Esophagus muscularis mucosa (tissue), 4 donors: ENCODE measurements at regions not wholly inside any gene's neighbourhood (a gene's known extent, or its start where the extent isn't known, plus 50 kb on each side); places are given as distances from the start of the nearest gene placed in this dataset.

Source experiments
- DNase-seq: peaks from one replicate; pipeline ENCODE4 v3.0.0-alpha.2; 2017; ENCODE audit errors: extremely low spot score
- H3K27ac ChIP-seq, 4 donors: fragments of 200-600 bp; sonication (generic); replicated peaks in 1 of 4; 1 replicate in 3 of 4; 2 replicates in 1 of 4; pipeline ENCODE4 v1.5.1; 2016 to 2019; ENCODE audit warnings: mild to moderate bottlenecking in 1 of 4
- H3K27me3 ChIP-seq, 4 donors: fragments of 200-600 bp; sonication (generic); one replicate each; pipeline versions ENCODE4 v1.5.1 to v1.6.0; 2016 to 2019
- H3K36me3 ChIP-seq, 4 donors: fragments of 200-600 bp; sonication (generic); one replicate each; pipeline ENCODE4 v1.5.1; 2016 to 2019
- H3K4me1 ChIP-seq, 4 donors: fragments of 200-600 bp; sonication (generic); one replicate each; pipeline ENCODE4 v1.5.1; 2016 to 2019
- H3K4me3 ChIP-seq, 4 donors: fragments of 200-600 bp; sonication (generic); 1 replicate in 2 of 4; 2 replicates in 2 of 4; pipeline ENCODE4 v1.5.1; 2016 to 2019; ENCODE audit warnings: mild to moderate bottlenecking in 4 of 4, moderate library complexity in 1 of 4
- H3K9me3 ChIP-seq, 4 donors: fragments of 200-600 bp; sonication (generic); 1 replicate in 3 of 4; 2 replicates in 1 of 4; pipeline ENCODE4 v1.5.1; 2016 to 2019
- CTCF ChIP-seq, 3 experiments: fragments of 200-600 bp in 2 of 3; fragments of 450-650 bp in 1 of 3; sonication (generic) in 2 of 3; IDR thresholded peaks; one replicate each; pipeline ENCODE4 v1.5.1; 2017 to 2019; ENCODE audit warnings: antibody characterized with exemption in 3 of 3, mild to moderate bottlenecking in 2 of 3, moderate library complexity in 1 of 3
- EP300 ChIP-seq: sonication (generic); formaldehyde crosslinking; IDR thresholded peaks from one replicate; pipeline ENCODE4 v1.6.1; 2017; ENCODE audit warnings: antibody characterized with exemption
- POLR2A ChIP-seq: fragments of 450-650 bp; IDR thresholded peaks from one replicate; pipeline ENCODE4 v1.6.1; 2017; ENCODE audit warnings: antibody characterized with exemption, moderate library complexity, mild to moderate bottlenecking, low read depth
- POLR2AphosphoS5 ChIP-seq, 2 donors: sonication (generic); formaldehyde crosslinking; IDR thresholded peaks; one replicate each; pipeline ENCODE4 v1.6.1; 2017; ENCODE audit warnings: antibody characterized with exemption in 2 of 2
- WGBS: methylation state at CpG from one replicate; pipeline ENCODE4 v1.1.5; 2018; 5-methylcytosine and 5-hydroxymethylcytosine counted together
- intact Hi-C: fragments of 100-400 bp; cut with DNase I; formaldehyde crosslinking; loops from one replicate; pipeline ENCODE4 v1.15.1; 2023

- DNase-seq, result no peak
- TF ChIP-seq EP300, result no peak
Observed at GRCh38 chr11:71354394-71355105, 93.6 kb downstream of the DHCR7 start.

GRCh38 chr11:71352748-71353147, 95.4 kb downstream of the DHCR7 start:
- no peak overlapping the region for H3K4me3 ChIP-seq
- WGBS, result 74% methylated on average over 6 of the region's 6 CpGs
- intact Hi-C loops, result no loop called here
- DNase-seq, result no peak
- no peaks in the 10 kb centered on the region for H3K9me3 ChIP-seq
- no peak overlapping the region for H3K27ac ChIP-seq
- no peaks in the 10 kb centered on the region for H3K4me1 ChIP-seq
- no peak for TF ChIP-seq POLR2A
- no peak for TF ChIP-seq CTCF (IDR thresholded peaks at IDR 0.05)
- TF ChIP-seq EP300, result no peak
- no peak for TF ChIP-seq POLR2AphosphoS5 (IDR thresholded peaks at IDR 0.05)
- H3K27me3 ChIP-seq, result peaks cover 0 to 13% (median 0%) of the 10 kb centered on the region in 4 donors
- H3K36me3 ChIP-seq, result no peaks in the 10 kb centered on the region

More at GRCh38 chr11:71354394-71355105, 93.6 kb downstream of the DHCR7 start:
- intact Hi-C loops, result no loop called here
- no peak overlapping the region for H3K4me3 ChIP-seq
- H3K27ac ChIP-seq, result no peak overlapping the region
- no peaks in the 10 kb centered on the region for H3K4me1 ChIP-seq
- H3K9me3 ChIP-seq, result no peaks in the 10 kb centered on the region
- WGBS, result 85% methylated on average over 4 of the region's 4 CpGs
- H3K27me3 ChIP-seq, result peaks cover 0 to 15% (median 0%) of the 10 kb centered on the region in 4 donors
- H3K36me3 ChIP-seq, result no peaks in the 10 kb centered on the region

- Histone ChIP-seq H3K9me3 (no peaks in the 10 kb centered on the region), H3K4me1 (no peaks in the 10 kb centered on the region), H3K36me3 (no peaks in the 10 kb centered on the region), H3K4me3 (no peak overlapping the region), H3K27me3 (peaks cover 0 to 10% (median 0%) of the 10 kb centered on the region in 4 donors), H3K27ac (no peak overlapping the region)
- DNase-seq, result no peak
- intact Hi-C loops, result no loop called here
- WGBS, result 71% methylated on average over 8 of the region's 8 CpGs
- TF ChIP-seq POLR2AphosphoS5 (IDR thresholded peaks at IDR 0.05) (no peak), POLR2A (no peak), EP300 (no peak), CTCF (IDR thresholded peaks at IDR 0.05) (no peak)
Observed at GRCh38 chr11:71352226-71352625, 96.0 kb downstream of the DHCR7 start.

- H3K4me1 ChIP-seq, result no peaks in the 10 kb centered on the region
- WGBS, result 63% methylated on average over 12 of the region's 12 CpGs
- no peaks in the 10 kb centered on the region for H3K9me3 ChIP-seq
- no peak for TF ChIP-seq POLR2AphosphoS5 (IDR thresholded peaks at IDR 0.05)
- no peak for TF ChIP-seq CTCF (IDR thresholded peaks at IDR 0.05)
- TF ChIP-seq POLR2A, result no peak
- no peak for TF ChIP-seq EP300
- H3K4me3 ChIP-seq, result no peak overlapping the region
- peaks cover 0 to 27% (median 0%) of the 10 kb centered on the region in 4 donors for H3K27me3 ChIP-seq
- no peaks in the 10 kb centered on the region for H3K36me3 ChIP-seq
- intact Hi-C loops, result no loop called here
- no peak overlapping the region for H3K27ac ChIP-seq
- no peak for DNase-seq
Observed at GRCh38 chr11:71349627-71350026, 97.2 kb upstream of the SHANK2 start.

GRCh38 chr11:71343828-71344400, 91.5 kb upstream of the SHANK2 start:
- no peak overlapping the region for H3K4me3 ChIP-seq
- DNase-seq, result no peak
- H3K27ac ChIP-seq, result no peak overlapping the region
- H3K9me3 ChIP-seq, result no peaks in the 10 kb centered on the region
- peaks cover 0 to 56% (median 0%) of the 10 kb centered on the region in 4 donors for H3K27me3 ChIP-seq
- intact Hi-C loops, result no loop called here
- no peaks in the 10 kb centered on the region for H3K36me3 ChIP-seq
- 74% methylated on average over 11 of the region's 11 CpGs for WGBS
- TF ChIP-seq EP300 (no peak), POLR2AphosphoS5 (IDR thresholded peaks at IDR 0.05) (no peak), CTCF (IDR thresholded peaks at IDR 0.05) (no peak), POLR2A (no peak)
- peaks cover 0 to 8% (median 3%) of the 10 kb centered on the region in 4 donors for H3K4me1 ChIP-seq
